Astrocyte (in vitro differentiated cells and primary cell): ENCODE measurements at regions not wholly inside any gene's neighbourhood (a gene's known extent, or its start where the extent isn't known, plus 50 kb on each side); places are given as distances from the start of the nearest gene placed in this dataset.

Source experiments
- DNase-seq: peaks from one replicate; pipeline ENCODE4 v3.0.0-alpha.2; 2010; ENCODE audit warnings: low read depth
- FAIRE-seq: peaks from 2 replicates; lab custom pipeline; 2011; peaks lifted over from hg19 to GRCh38; lab: Jason Lieb, UNC
- H2AFZ ChIP-seq: 2 replicates; pipeline ENCODE4 v1.6.0; 2012; ENCODE audit warnings: low read depth, low read length, inconsistent platforms
- H3K27ac ChIP-seq: 2 replicates; pipeline ENCODE4 v1.5.1; 2011; ENCODE audit warnings: low read depth, low read length, inconsistent platforms
- H3K27me3 ChIP-seq: 2 replicates; pipeline ENCODE4 v1.6.0; 2011; ENCODE audit warnings: low read length, inconsistent platforms; ENCODE audit not compliant: insufficient read depth
- H3K36me3 ChIP-seq: 2 replicates; pipeline ENCODE4 v1.5.1; 2011; ENCODE audit warnings: low read length, inconsistent platforms; ENCODE audit not compliant: insufficient read depth
- H3K4me1 ChIP-seq: 2 replicates; pipeline ENCODE4 v1.5.1; 2011; ENCODE audit warnings: low read length, inconsistent platforms; ENCODE audit not compliant: insufficient read depth
- H3K4me2 ChIP-seq: 2 replicates; pipeline ENCODE4 v1.6.0; 2012; ENCODE audit warnings: low read length, inconsistent platforms
- H3K4me3 ChIP-seq: 2 replicates; pipeline ENCODE4 v1.5.1; 2011; ENCODE audit warnings: low read depth, mild to moderate bottlenecking, low read length, inconsistent platforms; ENCODE audit not compliant: insufficient read depth
- H3K79me2 ChIP-seq: 2 replicates; pipeline ENCODE4 v1.6.0; 2012; ENCODE audit warnings: mild to moderate bottlenecking, low read length, inconsistent platforms; ENCODE audit not compliant: insufficient read depth
- H3K9ac ChIP-seq: 2 replicates; pipeline ENCODE4 v1.6.0; 2012; ENCODE audit warnings: mild to moderate bottlenecking, low read length, inconsistent platforms
- H3K9me3 ChIP-seq: 2 replicates; pipeline ENCODE4 v1.5.1; 2012; ENCODE audit warnings: low read depth, mild to moderate bottlenecking, low read length, inconsistent platforms; ENCODE audit not compliant: insufficient read depth
- H4K20me1 ChIP-seq: 2 replicates; pipeline ENCODE4 v1.6.0; 2012; ENCODE audit warnings: low read length, inconsistent platforms; ENCODE audit not compliant: insufficient read depth
- H3K27ac Mint-ChIP-seq: one replicate; pipeline ENCODE4 v1.8.0; 2021; ENCODE audit warnings: mild to moderate bottlenecking, mixed read lengths; ENCODE audit not compliant: unreplicated experiment
- H3K27me3 Mint-ChIP-seq: one replicate; pipeline ENCODE4 v1.8.0; 2021; ENCODE audit warnings: low read depth, mixed read lengths; ENCODE audit not compliant: unreplicated experiment
- H3K36me3 Mint-ChIP-seq: one replicate; pipeline ENCODE4 v1.8.0; 2021; ENCODE audit warnings: low read depth, mixed read lengths; ENCODE audit not compliant: unreplicated experiment
- H3K4me1 Mint-ChIP-seq: one replicate; pipeline ENCODE4 v1.8.0; 2021; ENCODE audit warnings: low read depth, mixed read lengths; ENCODE audit not compliant: unreplicated experiment
- H3K4me3 Mint-ChIP-seq: one replicate; pipeline ENCODE4 v1.8.0; 2021; ENCODE audit warnings: mild to moderate bottlenecking, moderate library complexity, mixed read lengths; ENCODE audit not compliant: unreplicated experiment
- H3K9me3 Mint-ChIP-seq: one replicate; pipeline ENCODE4 v1.8.0; 2021; ENCODE audit warnings: mild to moderate bottlenecking, mixed read lengths; ENCODE audit not compliant: unreplicated experiment
- EZH2 ChIP-seq: IDR thresholded peaks from 2 replicates; pipeline ENCODE4 v1.6.1; 2012; ENCODE audit warnings: mild to moderate bottlenecking, low read length, inconsistent platforms; ENCODE audit not compliant: insufficient read depth
- TF ChIP-seq, protein P1 (sequence below): IDR thresholded peaks from 2 replicates; pipeline ENCODE4 v1.5.1; 2011; ENCODE audit warnings: low read depth, mild to moderate bottlenecking, inconsistent platforms, low read length, moderate library complexity; ENCODE audit not compliant: insufficient read depth

- no peak for DNase-seq
- H3K27ac ChIP-seq = no peak overlapping the region
- H3K4me1 ChIP-seq = no peaks in the 10 kb centered on the region
- no peak overlapping the region for H3K27ac Mint-ChIP-seq
- peaks cover 15% of the 10 kb centered on the region for H3K27me3 Mint-ChIP-seq
- no peak overlapping the region for H3K4me3 ChIP-seq
- H3K4me2 ChIP-seq = no peak overlapping the region
- no peaks in the 10 kb centered on the region for H3K79me2 ChIP-seq
- TF ChIP-seq EZH2 = no peak
- TF ChIP-seq, protein P1, sequence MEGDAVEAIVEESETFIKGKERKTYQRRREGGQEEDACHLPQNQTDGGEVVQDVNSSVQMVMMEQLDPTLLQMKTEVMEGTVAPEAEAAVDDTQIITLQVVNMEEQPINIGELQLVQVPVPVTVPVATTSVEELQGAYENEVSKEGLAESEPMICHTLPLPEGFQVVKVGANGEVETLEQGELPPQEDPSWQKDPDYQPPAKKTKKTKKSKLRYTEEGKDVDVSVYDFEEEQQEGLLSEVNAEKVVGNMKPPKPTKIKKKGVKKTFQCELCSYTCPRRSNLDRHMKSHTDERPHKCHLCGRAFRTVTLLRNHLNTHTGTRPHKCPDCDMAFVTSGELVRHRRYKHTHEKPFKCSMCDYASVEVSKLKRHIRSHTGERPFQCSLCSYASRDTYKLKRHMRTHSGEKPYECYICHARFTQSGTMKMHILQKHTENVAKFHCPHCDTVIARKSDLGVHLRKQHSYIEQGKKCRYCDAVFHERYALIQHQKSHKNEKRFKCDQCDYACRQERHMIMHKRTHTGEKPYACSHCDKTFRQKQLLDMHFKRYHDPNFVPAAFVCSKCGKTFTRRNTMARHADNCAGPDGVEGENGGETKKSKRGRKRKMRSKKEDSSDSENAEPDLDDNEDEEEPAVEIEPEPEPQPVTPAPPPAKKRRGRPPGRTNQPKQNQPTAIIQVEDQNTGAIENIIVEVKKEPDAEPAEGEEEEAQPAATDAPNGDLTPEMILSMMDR = no peak
- H3K27me3 ChIP-seq = no peaks in the 10 kb centered on the region
- no peaks in the 10 kb centered on the region for H3K36me3 Mint-ChIP-seq
- no peak for FAIRE-seq
- H4K20me1 ChIP-seq = no peaks in the 10 kb centered on the region
- no peak overlapping the region for H3K9ac ChIP-seq
- H3K4me3 Mint-ChIP-seq = no peak overlapping the region
- no peak overlapping the region for H2AFZ ChIP-seq
- H3K9me3 Mint-ChIP-seq = no peaks in the 10 kb centered on the region
- peaks cover 10% of the 10 kb centered on the region for H3K4me1 Mint-ChIP-seq
- no peaks in the 10 kb centered on the region for H3K9me3 ChIP-seq
- H3K36me3 ChIP-seq = no peaks in the 10 kb centered on the region
Measured at GRCh38 chr16:7227229-7227721, 105.4 kb upstream of the RBFOX1 start.

- H2AFZ ChIP-seq = no peak overlapping the region
- H3K9me3 ChIP-seq = peaks cover 9% of the 10 kb centered on the region
- H3K79me2 ChIP-seq = no peaks in the 10 kb centered on the region
- H3K9ac ChIP-seq = no peak overlapping the region
- H3K4me1 ChIP-seq = no peaks in the 10 kb centered on the region
- Mint-ChIP-seq H3K27me3 (peaks cover 6% of the 10 kb centered on the region), H3K27ac (no peak overlapping the region), H3K4me1 (no peaks in the 10 kb centered on the region), H3K9me3 (no peaks in the 10 kb centered on the region), H3K36me3 (no peaks in the 10 kb centered on the region), H3K4me3 (no peak overlapping the region)
- H3K36me3 ChIP-seq = no peaks in the 10 kb centered on the region
- FAIRE-seq (no peak), DNase-seq (no peak)
- TF ChIP-seq EZH2 = no peak
- no peak overlapping the region for H3K4me2 ChIP-seq
- H4K20me1 ChIP-seq = no peaks in the 10 kb centered on the region
- no peak overlapping the region for H3K4me3 ChIP-seq
- no peak overlapping the region for H3K27ac ChIP-seq
- no peaks in the 10 kb centered on the region for H3K27me3 ChIP-seq
Measured at GRCh38 chr16:7221157-7221556, 111.5 kb upstream of the RBFOX1 start.

DNA sequence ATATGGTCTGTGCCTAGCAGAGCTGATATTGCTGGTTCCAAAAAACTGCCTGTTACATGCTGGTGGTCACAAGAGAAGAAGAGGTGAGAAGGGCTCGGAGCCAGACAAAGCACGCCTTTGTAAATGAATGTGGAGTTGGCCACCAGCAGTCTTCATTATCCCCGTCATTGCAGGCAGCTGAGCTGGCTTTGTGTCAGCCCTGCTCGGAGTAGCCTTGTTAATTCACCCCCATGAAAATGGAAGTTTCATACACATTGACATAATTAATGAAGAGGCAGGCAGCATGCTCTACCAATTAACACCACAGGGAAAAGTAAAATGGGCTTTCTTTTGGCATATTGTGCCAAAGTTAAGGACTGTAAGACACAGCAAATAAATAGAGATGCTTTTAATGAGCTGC lies 113.7 kb upstream of the RBFOX1 start:
- Histone ChIP-seq H3K27me3 (no peaks in the 10 kb centered on the region), H4K20me1 (no peaks in the 10 kb centered on the region), H3K79me2 (no peaks in the 10 kb centered on the region), H2AFZ (no peak overlapping the region), H3K36me3 (no peaks in the 10 kb centered on the region), H3K4me2 (no peak overlapping the region), H3K4me1 (no peaks in the 10 kb centered on the region), H3K9ac (no peak overlapping the region), H3K9me3 (peaks cover 9% of the 10 kb centered on the region), H3K4me3 (no peak overlapping the region), H3K27ac (no peak overlapping the region)
- H3K4me3 Mint-ChIP-seq = no peak overlapping the region
- H3K27ac Mint-ChIP-seq = no peak overlapping the region
- no peaks in the 10 kb centered on the region for H3K9me3 Mint-ChIP-seq
- H3K4me1 Mint-ChIP-seq = no peaks in the 10 kb centered on the region
- TF ChIP-seq EZH2 = no peak
- TF ChIP-seq, protein P1 = no peak
- DNase-seq = no peak
- FAIRE-seq = no peak
- peaks cover 7% of the 10 kb centered on the region for H3K27me3 Mint-ChIP-seq
- no peaks in the 10 kb centered on the region for H3K36me3 Mint-ChIP-seq
